HG02798 (cell line): ENCODE measurements at regions not wholly inside any gene's neighbourhood (a gene's known extent, or its start where the extent isn't known, plus 50 kb on each side); places are given as distances from the start of the nearest gene placed in this dataset.
A peak's percentile ranks its signal among the peaks of the same experiment; 100 is the strongest.
"Not testable (repeated sequence)": the region's sequence is repeated elsewhere in the genome, so short reads cannot be mapped to it uniquely, and the experiment has no call there.

ENCODE experiments used
- ATAC-seq: cut with Tn5 transposase; IDR thresholded peaks from one replicate; pipeline ENCODE4 v1.9.1; 2021; ENCODE audit warnings: mild to moderate bottlenecking; ENCODE audit not compliant: unreplicated experiment, poor library complexity

GRCh38 chrY:6315917-6316316, 69.9 kb downstream of the TSPY2 start:
- ATAC-seq, result not testable (repeated sequence)

- not testable (repeated sequence) for ATAC-seq
These were observed 70.4 kb downstream of the TSPY2 start for GRCh38 chrY:6316419-6316818.

DNA sequence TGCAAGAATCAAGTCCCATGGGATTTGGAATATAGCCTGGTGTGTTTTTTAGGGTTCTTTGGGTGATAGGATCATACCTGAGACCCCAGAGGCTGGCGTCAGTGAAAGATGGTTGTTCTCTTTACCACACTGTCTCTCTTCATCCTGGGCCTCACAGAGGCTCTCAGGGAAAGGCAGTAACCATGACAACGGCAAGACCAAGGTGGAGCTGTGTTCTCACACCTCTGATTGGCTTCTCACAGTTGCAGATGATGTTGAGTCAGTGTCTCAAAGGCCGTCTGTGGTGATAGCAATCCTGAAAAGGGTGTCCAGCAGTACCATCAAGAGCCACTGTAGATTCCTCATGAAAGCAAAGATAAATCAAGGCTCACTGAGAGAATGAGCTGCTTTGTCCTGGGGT, 120.4 kb downstream of the TSPY2 start:
- ATAC-seq, result not testable (repeated sequence)

DNA sequence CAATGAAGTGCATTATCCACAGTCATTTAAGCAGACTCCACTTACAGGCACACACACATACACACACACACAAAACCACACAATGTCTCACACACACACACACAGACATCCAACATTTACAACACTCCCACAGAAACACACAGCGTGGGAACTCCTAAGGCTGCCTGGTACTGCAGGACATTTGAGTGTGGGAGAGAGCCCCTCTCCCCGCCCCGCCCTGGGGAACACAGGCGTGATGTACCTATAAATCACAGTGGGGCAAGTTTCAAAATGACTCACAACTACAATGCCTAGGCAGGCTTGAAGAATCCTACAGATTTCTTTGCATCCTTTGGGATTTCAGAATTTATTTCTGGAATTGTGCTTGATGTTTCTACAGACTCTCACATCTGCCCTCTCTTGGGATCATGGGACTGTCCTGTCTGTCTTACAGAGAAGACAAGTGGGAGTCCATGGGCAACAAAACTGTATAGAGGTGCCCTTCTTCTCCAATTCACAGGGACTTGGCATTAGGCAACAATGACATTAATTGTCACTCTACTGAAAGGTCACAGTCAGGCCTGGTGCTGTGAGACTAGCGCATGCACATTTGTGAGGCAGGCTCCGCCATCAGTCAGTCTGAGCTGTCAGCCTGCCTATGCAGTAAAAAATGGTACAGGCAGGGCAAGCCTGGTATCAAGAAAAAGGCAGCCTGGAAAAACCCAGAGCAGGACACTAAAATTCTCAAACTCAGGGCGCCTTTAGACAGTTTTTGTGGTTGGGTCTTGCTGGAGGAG, 136.6 kb downstream of the TSPY2 start:
- not testable (repeated sequence) for ATAC-seq

DNA sequence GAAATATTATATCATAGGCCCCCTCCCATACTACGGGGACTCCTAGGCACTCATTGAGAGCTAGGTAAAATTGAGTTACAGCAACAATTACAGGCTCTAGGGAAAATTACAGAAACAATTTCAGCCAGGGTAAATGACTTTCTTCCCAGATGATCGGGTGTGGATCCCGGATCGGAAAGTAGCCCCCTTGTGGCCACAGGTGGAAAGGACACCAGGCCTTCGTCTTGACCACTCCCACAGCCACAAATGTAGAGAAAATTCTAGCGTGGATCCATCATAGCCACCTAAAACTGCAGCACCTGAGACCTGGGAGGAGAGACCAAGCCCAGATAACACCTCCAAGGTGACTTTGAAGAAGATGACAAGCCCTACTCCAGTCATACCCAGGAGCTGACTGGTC, 142.6 kb downstream of the TSPY2 start:
- ATAC-seq, result not testable (repeated sequence)

GRCh38 chrY:6389561-6389960, 143.5 kb downstream of the TSPY2 start:
- ATAC-seq, result peak; percentile 50

- not testable (repeated sequence) for ATAC-seq
These were observed 146.2 kb downstream of the TSPY2 start for GRCh38 chrY:6392200-6392599.

GRCh38 chrY:6393242-6393641, 147.2 kb downstream of the TSPY2 start:
- ATAC-seq, result not testable (repeated sequence)

- peak; percentile 64 for ATAC-seq
These were observed 149.0 kb downstream of the TSPY2 start for GRCh38 chrY:6395042-6395441.

DNA sequence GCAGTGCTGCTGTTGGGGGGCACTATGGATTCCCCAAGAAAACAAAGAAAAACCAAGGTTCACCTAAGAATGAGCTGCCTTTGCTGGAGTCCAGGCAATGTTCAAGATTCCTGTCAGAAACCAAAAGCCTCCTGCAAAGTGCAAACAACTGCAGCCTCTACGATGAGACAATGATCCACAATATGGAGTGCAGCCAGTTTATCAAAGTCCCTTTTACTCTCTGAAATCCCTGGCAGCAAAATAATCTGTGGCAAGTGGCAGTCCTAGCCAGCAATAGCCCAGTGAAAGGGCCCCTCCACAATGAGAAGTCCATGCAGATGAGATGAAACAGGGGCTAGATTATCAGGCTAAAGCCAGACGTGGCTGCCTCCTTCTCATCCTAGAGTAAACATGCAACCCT, 155.8 kb downstream of the TSPY2 start:
- not testable (repeated sequence) for ATAC-seq

DNA sequence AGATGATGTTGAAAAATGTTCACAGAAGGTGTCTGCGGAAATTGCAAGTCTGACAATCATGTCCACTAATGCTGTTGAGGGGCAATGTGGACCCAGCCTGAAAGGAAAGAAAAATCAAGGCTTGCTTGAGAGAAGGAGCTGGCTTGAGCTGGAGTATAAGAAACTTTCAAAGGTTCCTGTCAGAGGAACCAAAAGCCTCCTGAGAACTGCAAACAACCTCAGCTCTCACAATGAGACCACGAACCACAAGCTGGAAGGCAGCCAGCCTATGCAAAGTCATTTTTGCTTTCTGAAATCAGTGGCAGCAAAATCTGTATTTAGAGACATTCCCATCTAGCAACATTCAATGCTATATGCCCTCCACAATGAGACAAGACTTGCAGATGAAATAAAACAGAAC, 160.8 kb downstream of the TSPY2 start:
- peak; percentile 57 for ATAC-seq

DNA sequence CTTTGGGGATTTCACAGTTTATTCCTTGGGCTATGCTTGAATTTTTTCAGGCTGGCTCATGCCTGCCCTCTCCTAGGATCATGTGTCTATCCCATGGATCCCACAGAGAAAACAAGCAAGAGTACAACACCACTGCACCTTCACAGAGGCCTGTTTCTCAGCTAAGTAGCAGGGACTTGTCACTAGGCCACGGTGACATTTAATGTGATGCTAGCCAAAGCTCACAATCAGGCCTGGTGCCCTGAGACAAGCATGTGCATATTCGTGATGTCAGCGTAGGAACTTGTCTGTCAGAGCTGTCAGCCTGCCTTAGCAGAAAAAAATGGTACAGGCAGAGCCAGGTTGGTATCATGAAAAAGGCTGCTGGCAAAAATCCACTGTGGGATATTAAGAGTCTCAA, 173.1 kb downstream of the TSPY2 start:
- not testable (repeated sequence) for ATAC-seq

- not testable (repeated sequence) for ATAC-seq
These were observed 180.7 kb downstream of the TSPY2 start for GRCh38 chrY:6426701-6427100.

- not testable (repeated sequence) for ATAC-seq
These were observed 199.5 kb downstream of the TSPY2 start for GRCh38 chrY:6445529-6445928.

- ATAC-seq, result not testable (repeated sequence)
These were observed 201.4 kb downstream of the TSPY2 start for GRCh38 chrY:6447408-6447807.

DNA sequence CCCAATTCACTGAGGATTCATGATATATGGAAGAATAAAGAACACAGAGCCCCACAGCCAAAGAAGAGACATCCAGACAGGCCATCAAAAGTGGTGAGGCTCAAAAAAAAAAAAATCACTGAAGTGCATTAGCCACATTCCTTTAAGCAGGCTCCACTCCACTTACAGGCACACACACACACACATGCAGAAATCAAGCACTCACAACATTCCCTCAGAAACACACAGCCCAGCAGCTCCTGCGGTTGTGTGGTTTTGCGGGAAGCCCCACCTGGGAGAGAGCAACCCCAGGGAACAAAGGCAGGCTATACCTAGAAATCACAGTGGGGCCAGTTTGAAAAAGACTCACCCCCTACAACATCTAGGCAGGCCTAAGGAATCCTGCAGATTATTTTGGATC, 222.3 kb downstream of the TSPY2 start:
- not testable (repeated sequence) for ATAC-seq

- ATAC-seq, result not testable (repeated sequence)
These were observed 225.8 kb downstream of the TSPY2 start for GRCh38 chrY:6471848-6472247.

DNA sequence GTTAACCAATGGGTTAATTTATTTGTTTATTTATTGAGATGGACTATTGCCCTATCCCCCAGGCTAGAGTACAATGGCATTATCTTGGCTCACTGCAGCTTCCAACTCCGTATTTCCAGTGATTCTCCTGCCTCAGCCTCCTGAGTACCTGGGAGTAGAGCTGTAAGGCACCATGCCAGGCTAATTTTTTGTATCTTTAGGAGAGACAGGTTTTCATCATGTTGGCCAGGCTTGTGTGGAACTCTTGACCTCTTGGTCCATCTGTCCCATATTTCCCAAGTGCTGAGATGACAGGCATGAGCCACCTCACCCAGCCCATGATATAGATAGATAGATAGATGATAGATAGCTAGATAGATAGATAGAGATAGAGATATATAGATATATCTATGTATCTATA, 249.4 kb downstream of the TSPY2 start:
- ATAC-seq, result not testable (repeated sequence)

GRCh38 chrY:6508842-6509241, 262.8 kb downstream of the TSPY2 start:
- ATAC-seq, result not testable (repeated sequence)

GRCh38 chrY:6520047-6520446, 274.0 kb downstream of the TSPY2 start:
- ATAC-seq, result not testable (repeated sequence)

DNA sequence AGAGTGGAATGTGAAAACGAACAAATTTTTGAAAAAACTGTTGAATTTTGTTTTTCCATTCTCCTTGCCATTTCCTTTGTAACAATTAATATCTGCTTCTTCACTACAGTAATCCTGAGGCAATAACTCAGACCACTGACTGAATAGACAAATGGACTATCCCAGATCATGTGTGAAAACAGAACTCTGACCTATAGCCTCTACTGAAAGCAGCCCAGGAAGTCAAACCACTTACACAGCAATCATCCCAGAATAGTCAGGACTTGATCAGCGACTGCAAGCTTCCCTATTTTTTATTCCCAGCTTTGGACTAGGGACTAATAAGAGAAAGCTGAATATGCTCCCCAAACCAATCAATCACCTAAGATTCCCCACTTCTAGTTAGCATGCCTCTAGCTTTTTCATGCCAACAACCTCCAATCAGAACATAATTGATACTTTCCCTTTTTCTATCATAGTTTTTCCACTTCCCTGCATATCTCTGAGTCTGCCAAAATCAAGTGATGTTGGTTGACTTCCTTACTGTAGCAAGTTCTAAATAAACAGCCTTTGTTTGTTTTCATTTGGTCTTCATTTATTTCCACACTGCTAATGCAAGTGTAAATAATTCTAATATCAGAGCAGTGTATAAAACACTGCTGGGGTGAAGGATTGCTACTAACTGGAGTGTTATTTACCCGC, 298.2 kb downstream of the TSPY2 start:
- ATAC-seq, result not testable (repeated sequence)

GRCh38 chrY:6544757-6545083, 298.7 kb downstream of the TSPY2 start:
- ATAC-seq, result not testable (repeated sequence)
